ENCODE measurements at regions not wholly inside any gene's neighbourhood (a gene's known extent, or its start where the extent isn't known, plus 50 kb on each side); places are given as distances from the start of the nearest gene placed in this dataset.

- TF ChIP-seq ZNF598 (CRISPR knock-in tag; IDR thresholded peaks at IDR 0.05; ENCODE audit: borderline replicate concordance) (no peak), ELF1 (CRISPR knock-in tag; IDR thresholded peaks at IDR 0.05) (no peak), POLR2AphosphoS5 (IDR thresholded peaks at IDR 0.05; ENCODE audit: low read depth, low read length) (no peak), RERE (CRISPR knock-in tag; IDR thresholded peaks at IDR 0.05; ENCODE audit: low read depth) (no peak), RAD21 (CRISPR knock-in tag; IDR thresholded peaks at IDR 0.05) (no peak), EZH2 (conservative IDR thresholded peaks at IDR 0.05; ENCODE audit: low read depth, low read length) (no peak)
- TF ChIP-seq, protein P1, sequence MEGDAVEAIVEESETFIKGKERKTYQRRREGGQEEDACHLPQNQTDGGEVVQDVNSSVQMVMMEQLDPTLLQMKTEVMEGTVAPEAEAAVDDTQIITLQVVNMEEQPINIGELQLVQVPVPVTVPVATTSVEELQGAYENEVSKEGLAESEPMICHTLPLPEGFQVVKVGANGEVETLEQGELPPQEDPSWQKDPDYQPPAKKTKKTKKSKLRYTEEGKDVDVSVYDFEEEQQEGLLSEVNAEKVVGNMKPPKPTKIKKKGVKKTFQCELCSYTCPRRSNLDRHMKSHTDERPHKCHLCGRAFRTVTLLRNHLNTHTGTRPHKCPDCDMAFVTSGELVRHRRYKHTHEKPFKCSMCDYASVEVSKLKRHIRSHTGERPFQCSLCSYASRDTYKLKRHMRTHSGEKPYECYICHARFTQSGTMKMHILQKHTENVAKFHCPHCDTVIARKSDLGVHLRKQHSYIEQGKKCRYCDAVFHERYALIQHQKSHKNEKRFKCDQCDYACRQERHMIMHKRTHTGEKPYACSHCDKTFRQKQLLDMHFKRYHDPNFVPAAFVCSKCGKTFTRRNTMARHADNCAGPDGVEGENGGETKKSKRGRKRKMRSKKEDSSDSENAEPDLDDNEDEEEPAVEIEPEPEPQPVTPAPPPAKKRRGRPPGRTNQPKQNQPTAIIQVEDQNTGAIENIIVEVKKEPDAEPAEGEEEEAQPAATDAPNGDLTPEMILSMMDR (CRISPR knock-in tag; IDR thresholded peaks at IDR 0.05) = no peak
- TF ChIP-seq, protein P2, sequence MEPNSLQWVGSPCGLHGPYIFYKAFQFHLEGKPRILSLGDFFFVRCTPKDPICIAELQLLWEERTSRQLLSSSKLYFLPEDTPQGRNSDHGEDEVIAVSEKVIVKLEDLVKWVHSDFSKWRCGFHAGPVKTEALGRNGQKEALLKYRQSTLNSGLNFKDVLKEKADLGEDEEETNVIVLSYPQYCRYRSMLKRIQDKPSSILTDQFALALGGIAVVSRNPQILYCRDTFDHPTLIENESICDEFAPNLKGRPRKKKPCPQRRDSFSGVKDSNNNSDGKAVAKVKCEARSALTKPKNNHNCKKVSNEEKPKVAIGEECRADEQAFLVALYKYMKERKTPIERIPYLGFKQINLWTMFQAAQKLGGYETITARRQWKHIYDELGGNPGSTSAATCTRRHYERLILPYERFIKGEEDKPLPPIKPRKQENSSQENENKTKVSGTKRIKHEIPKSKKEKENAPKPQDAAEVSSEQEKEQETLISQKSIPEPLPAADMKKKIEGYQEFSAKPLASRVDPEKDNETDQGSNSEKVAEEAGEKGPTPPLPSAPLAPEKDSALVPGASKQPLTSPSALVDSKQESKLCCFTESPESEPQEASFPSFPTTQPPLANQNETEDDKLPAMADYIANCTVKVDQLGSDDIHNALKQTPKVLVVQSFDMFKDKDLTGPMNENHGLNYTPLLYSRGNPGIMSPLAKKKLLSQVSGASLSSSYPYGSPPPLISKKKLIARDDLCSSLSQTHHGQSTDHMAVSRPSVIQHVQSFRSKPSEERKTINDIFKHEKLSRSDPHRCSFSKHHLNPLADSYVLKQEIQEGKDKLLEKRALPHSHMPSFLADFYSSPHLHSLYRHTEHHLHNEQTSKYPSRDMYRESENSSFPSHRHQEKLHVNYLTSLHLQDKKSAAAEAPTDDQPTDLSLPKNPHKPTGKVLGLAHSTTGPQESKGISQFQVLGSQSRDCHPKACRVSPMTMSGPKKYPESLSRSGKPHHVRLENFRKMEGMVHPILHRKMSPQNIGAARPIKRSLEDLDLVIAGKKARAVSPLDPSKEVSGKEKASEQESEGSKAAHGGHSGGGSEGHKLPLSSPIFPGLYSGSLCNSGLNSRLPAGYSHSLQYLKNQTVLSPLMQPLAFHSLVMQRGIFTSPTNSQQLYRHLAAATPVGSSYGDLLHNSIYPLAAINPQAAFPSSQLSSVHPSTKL (CRISPR knock-in tag; IDR thresholded peaks at IDR 0.05) = no peak
- TF ChIP-seq, protein P3, sequence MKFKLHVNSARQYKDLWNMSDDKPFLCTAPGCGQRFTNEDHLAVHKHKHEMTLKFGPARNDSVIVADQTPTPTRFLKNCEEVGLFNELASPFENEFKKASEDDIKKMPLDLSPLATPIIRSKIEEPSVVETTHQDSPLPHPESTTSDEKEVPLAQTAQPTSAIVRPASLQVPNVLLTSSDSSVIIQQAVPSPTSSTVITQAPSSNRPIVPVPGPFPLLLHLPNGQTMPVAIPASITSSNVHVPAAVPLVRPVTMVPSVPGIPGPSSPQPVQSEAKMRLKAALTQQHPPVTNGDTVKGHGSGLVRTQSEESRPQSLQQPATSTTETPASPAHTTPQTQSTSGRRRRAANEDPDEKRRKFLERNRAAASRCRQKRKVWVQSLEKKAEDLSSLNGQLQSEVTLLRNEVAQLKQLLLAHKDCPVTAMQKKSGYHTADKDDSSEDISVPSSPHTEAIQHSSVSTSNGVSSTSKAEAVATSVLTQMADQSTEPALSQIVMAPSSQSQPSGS (CRISPR knock-in tag; IDR thresholded peaks at IDR 0.05) = no peak
These were observed 609.8 kb upstream of the MKI67 start for GRCh38 chr10:128735996-128736395.

All from HepG2 (cell line).